GM19438 (cell line): ENCODE measurements at regions not wholly inside any gene's neighbourhood (a gene's known extent, or its start where the extent isn't known, plus 50 kb on each side); places are given as distances from the start of the nearest gene placed in this dataset.

Experiments used
- ATAC-seq: cut with Tn5 transposase; IDR thresholded peaks from one replicate; pipeline ENCODE4 v1.9.1; 2021; ENCODE audit warnings: low read depth; ENCODE audit not compliant: unreplicated experiment

DNA sequence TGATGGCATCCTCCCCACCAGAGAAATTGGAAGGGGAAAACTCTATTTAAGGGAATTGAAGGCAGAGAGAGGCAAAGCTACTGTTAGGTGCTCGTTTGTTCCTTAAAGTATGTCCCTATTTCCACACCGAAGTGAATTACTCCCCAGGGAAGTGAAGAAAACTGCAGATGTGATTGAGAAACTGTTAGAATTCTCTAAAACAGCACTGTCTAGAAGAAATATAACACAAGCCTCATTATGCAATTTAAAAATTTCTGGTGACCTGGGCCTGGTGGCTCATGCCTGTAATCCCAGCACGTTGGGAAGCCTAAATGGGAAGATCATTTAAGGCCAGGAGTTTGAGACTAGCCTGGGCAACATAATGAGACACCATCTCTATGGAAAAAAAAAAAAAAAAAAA, 305.0 kb downstream of the SHQ1 start:
- no peak for ATAC-seq

DNA sequence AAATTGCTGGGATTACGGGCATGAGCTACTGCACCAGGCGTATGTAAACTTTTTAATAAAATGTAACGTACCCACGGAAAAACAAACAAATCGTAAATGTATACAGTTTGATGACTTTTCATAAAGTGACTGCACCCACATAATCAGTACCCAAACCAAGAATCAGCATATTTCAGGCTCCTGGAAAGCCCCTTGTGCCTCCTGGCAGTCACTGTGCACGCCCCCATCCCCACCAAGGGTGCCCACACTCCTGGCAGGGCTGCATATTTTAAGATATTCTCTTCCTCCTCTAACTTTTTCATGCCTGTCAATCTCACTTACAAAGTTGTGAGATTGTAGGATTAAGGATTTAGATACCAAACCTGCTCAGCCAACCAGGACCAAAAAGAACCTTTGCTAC, 305.5 kb downstream of the SHQ1 start:
- no peak for ATAC-seq

DNA sequence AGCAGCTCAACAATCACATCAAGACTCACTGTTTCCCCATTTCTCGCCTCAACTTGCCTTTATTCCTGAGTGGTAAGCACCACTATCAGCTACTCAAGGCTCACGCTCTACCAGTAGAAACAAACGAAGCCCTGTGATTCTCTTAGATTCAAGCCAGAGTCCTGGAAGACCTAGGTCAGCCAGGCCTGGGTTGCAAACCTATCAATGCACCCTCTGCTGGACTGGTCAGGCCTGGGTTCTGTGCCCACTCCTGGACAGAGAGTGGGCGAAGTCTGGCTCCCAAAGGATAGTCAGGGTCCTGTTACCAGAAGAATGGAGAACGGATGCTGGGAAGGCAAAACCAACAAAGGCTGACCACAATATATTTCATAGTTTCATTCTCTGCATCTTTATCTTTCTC, 308.4 kb downstream of the SHQ1 start:
- no peak for ATAC-seq

GRCh38 chr3:72538070-72538745, 310.0 kb downstream of the SHQ1 start:
- ATAC-seq, result no peak

DNA sequence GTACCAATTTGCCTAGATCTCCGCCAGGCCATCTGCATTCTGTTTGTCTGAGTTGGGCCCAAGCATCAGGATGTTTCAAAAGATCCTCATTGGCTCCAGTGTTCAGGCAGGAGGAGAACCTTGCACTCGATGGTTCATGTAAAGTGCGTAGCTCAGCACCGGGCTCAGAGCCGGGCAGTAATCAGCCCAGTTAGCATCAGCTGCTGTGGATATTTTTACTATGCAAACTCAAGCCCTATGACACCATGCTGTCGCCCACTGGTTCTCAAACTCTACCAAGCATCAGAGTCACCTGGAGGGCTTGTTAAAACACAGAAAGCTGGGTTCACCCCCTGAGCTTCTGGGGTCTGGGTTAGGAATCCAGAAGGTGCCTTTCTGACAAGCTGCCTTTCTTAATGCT, 310.8 kb downstream of the SHQ1 start:
- no peak for ATAC-seq

DNA sequence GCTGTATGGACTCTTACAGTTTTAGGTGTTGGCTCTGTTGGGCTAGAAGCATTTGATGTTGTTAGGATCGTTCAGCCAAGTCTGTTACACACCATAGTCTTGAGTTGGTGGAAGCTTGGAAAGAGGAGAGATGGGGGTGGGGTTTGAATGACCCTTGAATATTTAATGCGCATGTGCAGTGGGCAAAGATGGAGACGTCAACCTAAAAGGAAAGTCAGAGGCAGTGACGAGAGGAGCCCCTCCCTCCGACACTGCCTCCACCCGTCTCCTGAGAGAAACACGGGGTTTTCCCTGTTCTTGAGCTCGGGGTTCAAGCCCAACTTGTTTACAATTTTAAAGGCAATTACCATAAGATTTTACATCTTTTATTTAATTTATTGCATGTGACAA, 311.4 kb downstream of the SHQ1 start:
- no peak for ATAC-seq

- no peak for ATAC-seq
These were observed 311.9 kb downstream of the SHQ1 start for GRCh38 chr3:72536206-72536877.

DNA sequence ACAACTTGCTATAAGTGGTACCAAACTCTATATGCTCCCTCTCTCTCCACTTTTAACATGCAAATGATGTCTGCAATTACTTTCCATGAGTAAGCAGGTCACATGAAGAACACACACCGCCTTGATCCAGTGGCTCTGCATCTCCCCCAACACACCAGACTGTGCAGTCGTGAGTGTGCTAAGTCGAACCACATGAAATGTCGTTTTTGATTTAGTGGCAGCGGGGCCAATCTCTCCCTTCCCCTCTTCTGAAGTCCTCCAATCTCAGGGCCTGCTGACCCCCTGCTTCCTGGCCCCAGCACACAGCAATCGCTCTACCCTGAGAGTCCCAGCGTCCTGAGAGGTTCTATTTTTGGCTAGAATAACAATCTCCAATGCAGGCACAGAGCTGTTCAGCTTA, 312.5 kb downstream of the SHQ1 start:
- ATAC-seq, result no peak

GRCh38 chr3:72533591-72534473, 314.4 kb downstream of the SHQ1 start:
- no peak for ATAC-seq

- no peak for ATAC-seq
These were observed 317.8 kb downstream of the SHQ1 start for GRCh38 chr3:72530426-72530825.

- ATAC-seq, result no peak
These were observed 319.2 kb downstream of the SHQ1 start for GRCh38 chr3:72529081-72529480.

DNA sequence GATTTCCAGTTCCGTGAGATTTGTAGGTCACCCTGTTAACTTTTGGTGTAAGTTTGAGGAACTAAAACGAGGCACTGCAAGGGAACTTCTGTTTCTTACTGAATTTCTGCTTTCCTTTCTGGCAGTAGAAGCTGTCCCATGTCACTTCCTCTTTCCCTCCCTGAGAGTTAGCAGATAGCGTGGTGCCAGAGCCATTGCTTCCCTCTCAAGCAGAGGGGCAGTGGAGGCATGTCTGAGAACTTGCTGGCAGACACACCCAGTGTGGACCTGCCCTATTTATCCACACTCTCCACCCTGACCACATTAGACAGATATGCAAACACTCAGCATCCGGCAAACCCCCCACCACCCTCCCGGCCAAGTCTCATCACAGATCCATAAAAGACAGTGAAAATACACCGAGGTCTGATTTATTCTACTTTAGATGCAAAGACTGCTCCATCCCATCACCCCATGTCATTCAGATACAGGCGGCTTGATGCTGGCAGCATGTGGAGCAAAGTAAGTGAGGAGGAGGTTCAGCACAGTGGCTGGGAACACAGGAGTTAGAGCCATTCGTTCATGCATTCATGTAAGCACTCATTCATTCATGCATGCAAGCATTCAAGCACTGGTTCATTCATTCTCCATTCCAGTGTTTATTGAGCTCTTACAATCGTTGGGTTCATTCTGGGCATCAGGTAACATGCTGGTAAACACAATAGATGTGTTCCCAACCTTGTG, 324.7 kb downstream of the SHQ1 start:
- ATAC-seq, result peak; percentile 92

DNA sequence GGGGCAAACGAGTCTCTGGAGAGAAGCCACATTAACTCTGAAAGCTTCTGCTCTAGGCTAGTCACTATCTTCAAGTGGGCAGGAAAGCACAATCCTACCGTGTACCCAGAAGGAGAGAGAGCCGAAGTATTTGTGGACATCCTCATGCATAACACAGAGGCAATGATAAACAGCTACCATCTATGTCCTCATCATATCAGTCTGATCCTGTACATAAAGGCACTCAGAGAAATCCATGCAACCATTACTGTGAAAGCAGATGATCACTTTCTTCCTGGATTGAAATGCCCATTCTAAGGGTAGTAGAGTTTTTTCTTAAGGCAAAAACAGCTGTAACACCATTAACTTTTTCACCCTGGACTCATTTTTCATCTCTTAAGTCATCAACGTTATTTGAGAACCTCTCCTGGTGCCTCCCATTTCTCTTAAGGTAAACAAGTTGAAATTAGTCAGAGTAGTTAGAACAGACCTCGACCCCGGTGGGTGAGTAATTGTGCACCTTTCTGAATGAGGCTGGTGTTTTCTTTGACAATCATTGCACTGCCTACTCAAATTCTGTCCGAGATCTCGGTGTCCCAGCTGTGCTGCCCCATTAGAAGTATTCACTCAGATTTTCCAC, 327.4 kb downstream of the SHQ1 start:
- ATAC-seq, result no peak

DNA sequence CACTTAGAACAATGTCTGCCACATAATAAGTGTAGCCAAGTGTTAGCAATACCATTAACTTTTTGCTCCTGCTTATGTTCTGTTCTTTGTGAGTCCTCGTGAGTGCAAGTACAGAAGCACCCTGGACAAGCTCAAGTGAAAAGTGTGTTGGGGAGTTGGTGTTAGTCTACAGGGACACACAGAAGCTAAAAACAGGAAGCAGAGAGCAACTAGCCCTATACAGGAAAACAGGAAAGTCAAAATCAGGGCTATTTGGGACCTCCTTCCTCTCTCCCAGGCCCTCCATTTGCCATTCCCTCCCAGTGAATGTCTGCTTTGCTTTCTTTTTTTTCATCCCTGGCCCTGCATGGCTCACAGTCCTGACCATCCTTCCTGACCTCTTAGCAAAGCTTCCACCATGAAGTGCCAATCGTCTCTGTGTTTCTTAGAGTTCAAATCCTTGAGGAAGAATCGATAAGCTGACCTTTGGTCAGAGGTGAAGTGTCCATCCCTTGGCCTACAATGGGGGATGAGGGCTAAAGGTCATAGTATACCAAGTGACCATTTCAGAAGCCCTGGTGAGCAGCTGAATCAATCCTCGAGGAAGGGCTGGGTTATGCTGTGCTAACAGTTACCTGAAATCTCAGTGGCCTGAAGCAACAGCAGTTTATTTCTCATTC, 328.2 kb downstream of the SHQ1 start:
- ATAC-seq, result no peak

DNA sequence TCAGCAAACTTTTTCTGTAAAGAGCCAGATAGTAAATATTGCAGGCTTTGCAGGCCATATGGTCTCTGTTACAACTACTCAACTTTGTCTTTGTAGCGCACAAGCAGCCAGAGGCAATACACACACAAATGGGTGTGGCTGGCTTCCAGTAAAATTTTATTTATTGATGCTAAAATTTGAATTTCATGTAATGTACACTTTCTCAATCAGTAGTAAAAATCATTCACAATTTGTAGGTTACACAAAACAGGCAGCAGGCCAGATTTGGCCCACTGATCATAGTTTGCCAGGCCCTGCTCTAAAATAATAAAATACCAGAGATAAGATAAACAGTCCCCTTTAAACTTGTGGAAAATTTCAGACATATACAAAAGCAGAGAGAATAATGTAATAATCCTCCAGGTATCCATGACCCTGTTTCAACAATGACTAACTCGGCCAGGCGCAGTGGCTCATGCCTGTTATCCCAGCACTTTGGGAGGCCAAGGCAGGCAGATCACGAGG, 330.3 kb downstream of the SHQ1 start:
- ATAC-seq, result no peak

- ATAC-seq, result no peak
These were observed 330.9 kb downstream of the SHQ1 start for GRCh38 chr3:72517336-72517735.

GRCh38 chr3:72516361-72516760, 331.9 kb downstream of the SHQ1 start:
- ATAC-seq, result no peak

GRCh38 chr3:72515941-72516340, 332.3 kb downstream of the SHQ1 start:
- ATAC-seq, result no peak

DNA sequence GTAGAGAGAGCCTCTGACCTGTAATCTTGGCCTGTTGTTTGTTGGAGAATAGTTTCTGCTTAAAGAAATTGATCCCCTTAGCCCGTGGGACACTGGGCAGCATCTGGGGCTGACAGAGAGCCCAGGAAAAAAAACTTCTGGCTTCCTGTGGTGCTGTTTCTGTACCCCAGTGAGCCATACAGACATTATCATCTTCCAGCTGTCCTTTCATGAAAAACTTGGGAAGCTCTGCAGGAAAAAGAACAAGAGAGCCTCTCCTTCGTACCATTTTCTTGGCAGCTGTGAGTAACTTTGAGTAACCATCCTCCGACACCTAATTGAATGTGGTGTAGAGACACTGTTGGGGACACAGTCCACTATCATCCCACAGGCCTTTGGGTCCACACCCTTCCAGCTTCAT, 333.0 kb downstream of the SHQ1 start:
- no peak for ATAC-seq

- no peak for ATAC-seq
These were observed 338.0 kb downstream of the SHQ1 start for GRCh38 chr3:72510247-72510646.
